ENCODE measurements at regions not wholly inside any gene's neighbourhood (a gene's known extent, or its start where the extent isn't known, plus 50 kb on each side); places are given as distances from the start of the nearest gene placed in this dataset.

DNA sequence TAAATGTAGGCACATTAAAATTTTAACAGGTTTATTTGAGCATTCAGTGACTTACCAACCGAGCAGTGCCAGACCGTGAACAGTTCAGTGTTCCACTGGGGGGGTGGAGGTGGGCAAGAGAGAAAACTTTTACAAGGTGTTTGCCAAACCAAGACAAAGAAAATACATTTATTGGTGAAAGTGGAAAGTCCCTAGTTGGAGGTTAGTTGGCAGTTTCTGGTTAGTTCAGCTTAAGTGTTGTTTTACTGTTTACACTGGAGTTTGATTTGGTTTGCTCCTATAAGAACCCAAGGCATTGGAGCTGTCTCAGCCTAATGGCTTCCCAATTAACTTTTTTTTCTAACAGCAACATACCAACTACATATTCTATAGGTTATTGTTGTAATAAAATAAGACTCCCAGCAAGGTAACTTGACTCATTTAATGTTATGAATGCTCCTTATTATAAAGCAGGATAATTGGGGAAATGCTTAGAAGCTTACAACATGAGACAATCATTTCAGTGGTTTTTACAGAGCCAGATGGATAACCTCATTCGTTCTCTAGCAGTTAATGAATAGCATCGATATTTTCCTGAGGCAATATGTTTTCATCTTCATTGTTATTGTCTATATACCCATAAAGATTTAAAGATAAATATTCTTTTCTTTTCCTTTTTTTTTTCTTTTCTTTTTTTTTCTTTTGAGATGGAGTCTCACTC is 115.8 kb downstream of the ETNK1 start:
- DNase-seq (ENCODE audit: low read depth), result no peak

DNA sequence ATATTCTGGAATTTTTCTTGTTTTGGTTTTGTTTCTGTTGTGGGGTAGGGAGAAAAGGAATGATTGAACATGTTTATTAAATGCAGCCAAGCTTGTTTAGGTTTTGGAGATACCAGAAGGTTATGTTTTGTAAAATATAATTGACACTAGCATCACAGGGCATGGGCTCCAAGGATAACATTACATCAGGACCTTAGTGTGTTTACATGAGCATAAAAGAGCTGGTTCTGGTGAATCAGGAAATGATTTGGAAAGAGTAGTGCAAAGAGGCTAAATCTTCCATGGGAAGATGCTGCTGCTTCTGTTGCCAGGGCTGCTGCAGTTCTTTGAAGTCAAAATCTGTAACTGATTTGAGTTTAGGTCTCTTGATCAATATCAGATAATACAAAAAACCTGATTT is 118.7 kb downstream of the ETNK1 start:
- DNase-seq (ENCODE audit: low read depth), result no peak

DNA sequence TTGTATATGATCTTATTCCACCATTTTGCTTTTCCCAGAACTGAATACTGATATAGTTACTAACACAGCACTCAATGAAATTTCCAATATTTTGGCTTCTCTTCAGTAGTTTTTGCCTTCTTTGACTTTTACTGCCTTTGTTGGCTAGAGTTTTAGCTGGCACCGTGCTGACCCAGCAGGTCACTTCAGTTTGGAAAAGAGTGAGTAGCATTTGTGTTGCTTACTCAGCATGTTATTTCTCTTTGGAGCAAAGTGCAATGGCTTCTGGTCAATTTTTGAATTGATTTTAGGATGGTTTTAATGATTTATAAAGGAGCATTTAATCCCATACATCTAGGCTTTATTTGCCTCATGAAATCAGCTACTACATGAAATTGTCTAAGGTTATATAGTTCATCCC is 119.2 kb downstream of the ETNK1 start:
- DNase-seq (ENCODE audit: low read depth), result no peak

DNA sequence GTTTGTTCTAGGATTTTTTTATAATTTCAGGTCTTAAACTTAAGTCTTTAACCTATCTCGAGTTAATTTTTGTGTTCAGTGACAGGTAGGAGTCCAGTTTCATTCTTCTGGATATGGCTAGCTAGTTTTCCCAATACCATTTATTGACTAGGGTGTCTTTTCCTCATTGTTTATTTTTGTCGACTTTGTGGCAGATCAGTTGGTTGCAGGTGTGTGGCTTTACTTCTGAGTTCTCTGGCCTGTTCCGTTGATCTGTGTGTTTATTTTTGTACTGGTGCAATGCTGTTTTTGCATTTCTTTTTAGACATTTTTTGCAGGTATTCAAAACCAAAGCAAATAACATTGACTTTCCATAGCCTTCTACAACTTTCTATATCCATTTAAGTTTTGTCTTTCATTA is 121.7 kb downstream of the ETNK1 start:
- no peak for DNase-seq (ENCODE audit: low read depth)

DNA sequence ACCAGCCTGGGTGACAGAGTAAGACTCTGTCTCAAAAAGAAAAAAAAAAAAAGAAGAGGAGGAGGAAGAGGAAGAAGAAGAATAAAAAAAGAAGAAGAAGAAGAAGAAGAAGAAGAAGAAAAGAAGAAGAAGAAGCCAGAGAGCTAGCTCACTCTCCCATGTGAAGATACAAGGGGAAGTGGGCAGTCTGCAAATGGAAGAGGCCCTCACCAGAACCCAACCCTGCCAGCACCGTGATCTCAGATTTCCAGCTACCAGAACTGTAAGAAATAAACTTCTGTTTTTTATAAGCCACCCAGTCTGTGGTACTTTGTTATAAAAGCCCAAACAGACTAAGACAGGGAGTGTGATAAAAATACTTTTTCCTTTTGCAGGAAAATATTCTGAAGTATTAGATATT is 130.7 kb downstream of the ETNK1 start:
- no peak for DNase-seq (ENCODE audit: low read depth)

DNA sequence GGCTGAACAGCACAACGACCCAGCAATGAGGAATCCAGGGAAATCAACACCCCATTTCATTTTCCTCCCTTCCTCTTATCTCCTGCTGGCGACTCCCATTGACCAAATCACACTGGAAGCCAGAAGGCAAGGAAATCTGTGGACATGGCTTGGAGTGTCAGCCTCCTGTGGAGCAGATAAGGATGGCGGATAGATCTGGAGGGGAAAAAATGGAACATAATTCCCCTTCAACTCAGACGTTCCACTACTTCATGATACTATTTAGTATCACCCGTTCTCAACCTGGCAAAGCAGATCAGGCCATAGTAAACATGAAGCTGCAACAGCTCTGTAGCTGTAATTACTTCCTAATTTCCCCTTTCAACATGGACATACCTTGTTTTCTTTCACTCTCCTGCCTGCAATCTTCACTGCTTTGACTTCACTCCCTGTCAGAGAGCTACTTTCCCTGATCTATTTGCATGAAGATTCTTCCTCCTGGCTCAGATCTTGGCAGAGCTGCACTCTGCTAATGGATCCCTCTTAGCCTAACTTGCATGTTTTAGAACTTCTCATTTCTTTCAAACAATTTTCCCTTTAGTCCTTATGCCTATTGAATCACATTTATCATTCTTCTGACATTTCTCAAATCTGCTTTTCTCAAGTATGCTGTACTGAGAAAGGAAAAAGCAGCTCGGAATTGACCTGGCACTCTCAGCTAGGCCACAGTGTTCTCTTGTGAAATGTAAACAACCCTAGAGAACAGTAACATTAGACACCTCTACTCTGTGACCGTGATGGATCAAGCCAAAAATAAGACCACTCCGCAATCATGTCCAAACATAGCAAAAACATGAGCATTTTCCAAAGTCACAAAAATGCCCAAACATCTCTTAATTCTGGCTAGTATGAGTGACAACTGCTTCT is 135.1 kb downstream of the ETNK1 start:
- no peak for DNase-seq (ENCODE audit: low read depth)

DNA sequence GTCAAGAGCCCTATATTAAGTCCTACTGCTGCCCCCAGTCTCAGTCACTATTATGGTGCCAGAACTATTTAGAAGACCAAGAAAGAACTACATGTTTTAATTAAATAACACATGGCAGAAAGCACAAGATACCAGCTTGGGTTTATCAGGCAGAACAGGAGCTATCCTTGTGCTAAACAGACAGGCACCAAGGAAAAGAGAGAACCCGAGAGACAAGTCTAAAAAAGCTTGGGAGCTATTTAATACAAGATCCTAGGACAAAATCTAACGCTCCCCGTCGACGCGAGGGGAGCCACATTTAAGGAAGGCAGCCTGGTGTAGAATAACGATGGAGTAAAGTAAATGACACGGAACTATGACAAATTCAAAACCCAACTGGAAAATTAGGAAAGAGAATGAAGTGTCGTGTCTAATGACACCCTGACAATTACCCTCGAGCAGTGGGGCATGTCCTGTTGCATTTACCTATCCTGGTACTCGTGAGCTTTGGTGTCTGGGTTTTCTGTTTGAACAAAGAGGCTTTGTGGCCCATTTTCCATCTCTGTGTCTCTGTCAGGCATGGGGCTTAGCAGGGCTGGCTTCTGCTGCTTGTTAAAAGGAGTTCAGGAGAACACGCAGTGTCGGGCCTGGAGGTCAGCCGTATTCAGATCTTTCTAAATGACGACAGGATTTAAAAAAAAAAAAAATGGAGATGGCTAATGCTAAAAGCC is 140.6 kb downstream of the ETNK1 start:
- no peak for DNase-seq (ENCODE audit: low read depth)

DNA sequence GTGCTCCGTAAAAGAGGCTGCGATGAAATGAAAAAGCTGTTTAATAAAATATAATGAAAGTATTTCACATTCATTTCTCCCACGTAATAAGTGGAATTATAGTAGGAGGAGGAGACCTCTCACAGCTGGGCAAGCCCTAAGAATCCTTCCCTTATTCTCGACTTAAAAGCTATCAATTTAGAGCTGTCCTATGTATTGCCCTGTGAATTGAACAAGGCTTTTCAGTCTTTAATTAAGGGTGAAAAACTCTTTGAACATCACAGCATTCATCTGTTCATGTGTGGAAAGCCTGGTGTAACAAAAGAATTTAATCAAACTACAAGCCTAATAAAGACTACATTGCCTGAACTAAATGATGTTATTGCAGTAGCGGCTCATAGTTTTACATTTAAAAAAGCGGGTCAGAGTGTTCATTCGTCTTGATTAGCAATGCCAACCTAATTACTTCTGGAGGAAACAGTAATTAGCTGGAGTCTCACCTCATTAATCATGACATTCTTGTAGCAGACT is 142.0 kb downstream of the ETNK1 start:
- no peak for DNase-seq (ENCODE audit: low read depth)

DNA sequence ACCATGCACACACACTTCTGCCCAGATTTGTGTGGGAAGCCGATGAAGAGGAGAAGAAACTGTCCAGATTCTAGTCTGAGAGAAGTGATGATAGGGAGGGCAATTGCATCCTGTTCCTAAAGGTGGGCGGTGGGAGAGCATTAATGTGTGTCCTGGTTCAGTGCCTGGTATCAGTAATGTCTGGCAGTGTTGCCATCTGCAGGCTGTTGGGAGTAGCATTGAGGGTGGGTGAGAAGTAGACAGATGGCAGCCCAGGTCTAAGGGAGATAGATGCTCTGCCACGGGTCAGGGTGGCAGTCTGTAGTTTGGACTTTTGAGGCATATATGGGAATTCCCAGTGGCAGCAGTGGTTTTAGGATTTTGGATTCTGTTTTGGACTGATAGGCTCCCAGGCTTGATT is 156.4 kb downstream of the ETNK1 start:
- no peak for DNase-seq (ENCODE audit: low read depth)

DNA sequence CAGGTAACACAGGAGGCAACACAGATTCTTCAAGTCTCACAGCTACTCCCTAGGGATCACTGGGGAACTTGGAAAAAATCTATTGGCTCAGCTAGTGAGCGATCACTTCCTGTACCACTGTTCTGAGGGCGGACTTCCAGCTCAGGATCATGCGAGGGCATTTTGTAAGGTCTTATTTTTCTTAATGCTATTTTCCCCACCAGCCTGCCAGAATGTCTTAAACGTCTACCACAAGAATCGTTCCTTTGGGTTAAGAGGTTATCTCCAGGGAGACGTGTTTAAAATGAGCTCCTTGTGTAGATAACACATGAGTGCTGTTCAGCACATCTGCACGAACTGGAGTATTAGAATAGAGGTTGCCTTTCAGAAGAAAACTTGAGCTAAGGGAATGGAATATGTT is 162.6 kb downstream of the ETNK1 start:
- DNase-seq (ENCODE audit: low read depth), result no peak

DNA sequence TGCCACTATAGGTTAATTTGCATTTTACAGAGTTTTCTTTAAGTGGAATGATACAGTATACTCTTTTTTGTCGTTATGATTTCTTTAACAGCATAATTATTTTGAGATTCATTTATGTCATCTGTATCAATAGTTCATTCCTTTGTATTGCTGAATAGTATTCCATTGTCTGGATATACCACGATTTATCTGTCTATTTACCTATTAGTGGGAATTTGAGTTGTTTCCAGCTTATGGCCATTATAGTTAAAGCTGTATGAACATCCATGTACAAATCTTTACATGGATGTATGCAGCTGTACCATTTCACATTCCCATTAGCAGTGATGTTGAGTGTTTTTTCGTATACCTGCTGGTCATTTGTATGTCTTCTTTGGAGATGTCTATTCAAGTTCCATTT is 163.9 kb downstream of the ETNK1 start:
- no peak for DNase-seq (ENCODE audit: low read depth)

DNA sequence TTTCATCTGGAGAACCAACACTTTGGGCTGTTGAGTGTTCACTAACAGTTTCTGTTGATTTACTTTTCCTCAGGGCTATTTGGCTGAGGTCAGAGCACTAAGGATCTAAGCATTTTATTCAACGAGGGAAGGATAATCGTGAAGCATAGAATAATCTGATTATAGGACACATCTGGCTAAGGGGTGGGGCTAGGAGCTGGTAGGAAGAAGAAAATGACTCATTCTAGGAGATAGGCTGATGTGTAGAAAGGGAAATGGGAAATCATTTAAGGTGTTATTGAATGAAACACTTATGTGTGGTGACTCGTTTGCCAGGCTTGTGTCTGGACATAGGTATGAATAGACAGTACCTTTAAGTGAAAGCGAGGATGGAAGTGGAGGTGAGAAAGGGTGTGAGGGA is 167.2 kb downstream of the ETNK1 start:
- no peak for DNase-seq (ENCODE audit: low read depth)

DNA sequence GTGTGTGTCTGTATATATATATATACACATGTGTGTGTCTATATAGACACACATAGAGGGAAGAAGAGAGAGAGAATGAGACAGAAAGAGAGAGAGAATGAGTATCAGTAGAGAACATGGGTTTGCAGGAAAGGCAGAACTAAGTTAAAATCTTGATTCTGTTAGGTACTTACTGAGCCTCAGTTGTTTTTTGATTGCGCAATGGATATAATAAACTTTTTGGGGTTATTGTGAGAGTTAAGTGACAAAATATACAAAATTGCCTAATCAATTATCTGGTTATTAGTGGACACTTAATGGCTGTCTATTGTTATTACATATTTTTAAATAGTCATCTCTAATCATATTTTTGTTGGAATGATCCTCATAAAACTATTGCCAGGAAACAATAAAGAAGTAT is 169.0 kb downstream of the ETNK1 start:
- no peak for DNase-seq (ENCODE audit: low read depth)

DNA sequence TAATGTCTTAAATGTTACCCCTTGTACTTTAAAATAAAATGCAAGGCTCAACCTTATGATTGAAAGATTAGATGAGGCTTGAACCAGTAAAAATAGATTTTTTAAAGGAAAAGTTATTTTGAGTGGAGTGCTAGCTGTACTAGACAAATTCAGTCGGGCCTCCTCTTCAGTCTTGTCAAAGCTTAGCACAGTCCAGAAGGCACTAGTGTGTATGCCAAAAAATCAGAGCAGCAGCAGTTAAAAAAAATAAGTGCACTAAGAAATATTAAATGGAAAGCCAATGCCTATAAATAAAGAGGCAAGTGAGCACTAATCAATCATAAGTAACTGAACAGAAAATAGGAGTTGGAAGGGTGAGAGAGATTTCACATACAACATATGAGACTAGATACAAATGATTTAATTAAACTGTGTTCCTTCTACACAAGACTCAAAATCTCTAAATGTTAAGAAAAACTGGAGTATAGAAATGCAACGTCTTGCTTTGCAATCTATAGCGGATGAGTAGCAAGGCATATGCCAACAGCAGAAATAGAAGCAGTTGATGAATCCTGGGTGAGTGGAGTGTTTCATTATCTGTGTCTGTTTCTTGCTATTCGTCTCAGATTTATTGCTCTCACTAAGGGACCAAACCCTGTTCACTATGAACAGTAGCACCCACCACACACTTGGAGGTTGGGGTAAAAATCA is 172.1 kb downstream of the ETNK1 start:
- no peak for DNase-seq (ENCODE audit: low read depth)

DNA sequence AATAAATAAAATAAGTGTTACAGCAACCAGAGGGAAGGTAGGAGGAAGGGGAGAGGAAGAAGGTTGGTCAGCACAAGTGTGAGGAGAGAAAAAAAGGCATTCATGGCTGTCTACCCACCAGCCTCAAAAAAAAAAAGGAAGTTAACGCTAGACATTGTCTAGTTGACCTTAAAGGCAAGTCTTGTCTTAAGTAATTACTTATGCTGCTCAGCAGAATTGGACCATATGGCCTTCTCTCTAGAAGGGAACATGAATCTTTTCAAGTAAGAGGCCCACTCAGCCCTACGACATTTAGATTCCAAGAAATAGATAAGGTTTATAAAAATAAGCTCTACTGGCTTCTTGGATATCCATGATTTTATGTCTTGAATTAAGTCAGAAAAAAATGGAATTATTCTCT is 172.7 kb downstream of the ETNK1 start:
- DNase-seq (ENCODE audit: low read depth), result no peak

DNA sequence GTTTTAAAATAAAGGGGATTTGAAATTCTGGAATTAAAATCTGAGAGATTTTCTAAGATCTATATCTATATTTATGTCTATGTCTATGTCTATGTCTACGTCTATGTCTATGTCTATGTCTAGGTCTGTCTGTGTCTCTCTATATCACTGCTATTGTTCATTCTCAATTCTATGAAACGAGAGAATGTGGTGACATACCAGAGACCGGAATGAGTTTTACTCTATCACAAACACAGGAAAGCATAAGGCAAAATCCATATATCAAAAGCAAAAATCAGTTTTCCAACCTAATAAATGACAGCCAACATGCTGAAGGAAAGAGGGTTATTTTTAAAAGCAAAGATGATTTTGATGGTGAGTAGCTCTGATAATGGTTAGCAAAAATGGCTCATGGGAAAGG is 173.1 kb downstream of the ETNK1 start:
- no peak for DNase-seq (ENCODE audit: low read depth)

DNA sequence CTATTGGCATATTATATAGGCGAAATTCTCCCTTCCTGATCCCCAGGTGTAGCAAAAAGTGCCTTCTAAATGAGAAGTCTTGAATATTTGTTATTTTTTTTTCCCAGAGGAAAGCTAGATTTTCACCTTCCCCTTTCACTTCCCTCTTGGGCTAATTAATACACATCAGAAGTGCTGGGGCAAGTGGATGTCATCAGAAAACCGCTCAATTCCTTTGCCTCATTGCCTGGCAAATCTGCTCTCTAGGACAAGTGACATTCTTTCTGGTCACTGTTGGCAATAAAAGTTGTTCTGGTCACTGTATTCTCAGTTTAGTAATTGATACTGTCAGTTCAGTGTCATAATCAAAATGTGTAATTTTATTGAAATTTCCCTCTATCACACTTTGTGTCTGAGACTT is 174.5 kb downstream of the ETNK1 start:
- no peak for DNase-seq (ENCODE audit: low read depth)

DNA sequence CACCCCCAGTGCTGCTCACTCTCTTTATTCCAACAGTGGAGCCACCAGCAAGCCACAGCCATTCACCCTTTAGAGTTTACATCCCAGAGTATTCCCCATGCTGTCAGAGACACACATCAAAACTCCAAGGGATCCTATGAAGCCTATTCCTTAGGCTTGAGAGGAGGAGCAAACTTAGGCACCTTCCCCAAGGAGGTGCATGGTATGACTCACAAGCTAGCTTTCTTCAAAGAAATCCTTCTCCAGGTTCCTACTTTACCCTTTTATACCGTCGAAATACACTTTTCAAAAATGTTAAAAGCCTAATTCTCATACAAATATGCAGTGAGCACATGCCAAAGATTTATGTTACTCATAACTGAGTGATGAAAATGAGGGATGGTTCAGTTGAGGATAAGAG is 175.4 kb downstream of the ETNK1 start:
- no peak for DNase-seq (ENCODE audit: low read depth)

DNA sequence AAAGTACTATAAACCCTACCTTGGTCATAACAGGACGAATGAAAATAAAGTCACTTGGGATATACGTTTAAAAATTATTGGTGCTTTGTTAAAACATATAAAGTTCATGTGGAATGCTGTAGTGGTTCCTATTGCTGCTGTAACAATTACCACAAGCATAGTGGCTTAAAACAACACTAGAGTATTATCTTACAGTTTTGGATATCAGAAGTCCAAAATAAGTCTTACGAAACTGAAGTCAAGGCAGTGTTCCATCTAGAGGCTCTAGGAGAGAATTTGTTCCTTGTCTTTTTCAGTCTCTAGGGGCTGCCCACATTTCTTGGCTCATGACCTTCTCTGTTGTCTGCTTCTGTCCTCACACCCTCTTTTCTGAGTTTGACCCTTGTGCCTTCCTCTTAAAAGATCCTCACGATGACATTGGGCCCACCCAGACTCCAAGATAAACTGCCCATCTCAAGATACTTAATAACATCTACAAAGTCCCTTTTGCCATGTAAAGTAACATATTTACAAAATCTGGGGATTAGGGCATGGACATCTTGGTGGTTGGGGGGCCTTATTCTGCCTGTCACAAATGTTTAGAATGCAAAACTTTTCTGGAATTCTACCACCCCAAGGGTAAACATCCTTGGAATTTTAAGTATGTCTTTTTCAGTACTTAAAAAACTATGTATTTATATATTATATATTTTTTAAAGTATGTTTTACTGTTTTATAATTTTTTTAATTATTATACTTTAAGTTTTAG is 178.1 kb downstream of the ETNK1 start:
- peak; percentile 14 for DNase-seq (ENCODE audit: low read depth)

DNA sequence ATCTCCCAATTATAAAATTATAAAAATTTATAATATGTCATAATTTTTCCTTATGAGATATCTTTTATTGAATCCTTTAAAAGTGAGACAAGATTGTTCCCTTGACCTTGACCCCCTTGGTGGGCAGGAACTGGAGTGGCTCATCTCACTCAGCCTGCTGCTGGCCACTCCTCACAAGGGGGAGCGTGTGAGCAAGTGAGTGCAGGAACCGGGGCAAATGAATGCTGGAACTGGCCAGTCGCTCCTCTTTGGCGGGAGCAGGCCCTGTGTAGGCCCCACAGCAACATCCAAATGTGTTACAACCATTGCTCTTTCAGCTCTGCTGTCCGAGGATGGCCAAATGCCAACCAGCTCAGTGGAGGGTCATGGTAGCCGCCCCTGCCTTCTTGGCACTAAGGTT is 178.8 kb downstream of the ETNK1 start:
- DNase-seq (ENCODE audit: low read depth), result no peak

DNA sequence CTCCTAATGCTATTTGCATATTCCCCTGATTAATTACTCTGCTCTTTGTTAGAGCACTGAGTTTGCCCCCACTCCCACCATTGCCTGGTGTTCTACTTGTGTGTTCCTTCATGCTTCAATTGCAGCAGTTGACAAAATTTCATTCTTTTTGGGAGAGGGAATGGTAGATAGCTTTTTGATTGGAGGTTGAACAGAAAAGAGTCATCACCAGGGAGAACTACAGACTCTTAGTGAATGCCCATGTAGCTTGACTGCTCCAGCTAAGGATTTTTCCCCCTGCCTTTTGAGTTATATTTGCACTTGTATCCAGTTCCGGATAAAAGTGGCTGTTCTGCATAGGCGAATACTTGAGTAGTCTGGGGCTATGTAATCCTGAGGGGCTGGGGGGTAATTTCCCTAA is 183.9 kb downstream of the ETNK1 start:
- DNase-seq (ENCODE audit: low read depth), result no peak

Measured in myocyte (in vitro differentiated cells).